ENCODE measurements at regions not wholly inside any gene's neighbourhood (a gene's known extent, or its start where the extent isn't known, plus 50 kb on each side); places are given as distances from the start of the nearest gene placed in this dataset.

- peaks cover 13 to 14% (median 13%) of the 10 kb centered on the region in 3 donors for H3K4me1 Mint-ChIP-seq
- H3K27me3 ChIP-seq (ENCODE audit: insufficient read depth, low read length, poor library complexity, severe bottlenecking): no peaks in the 10 kb centered on the region
- peaks cover 0 to 1% (median 0%) of the 10 kb centered on the region in 5 donors for H3K9me3 Mint-ChIP-seq
- peaks cover 1 to 10% of the 10 kb centered on the region in 2 donors for H3K27me3 Mint-ChIP-seq
- H3K27ac Mint-ChIP-seq: no peak overlapping the region
- H3K4me3 ChIP-seq (ENCODE audit: low read length): no peak overlapping the region
- no peaks in the 10 kb centered on the region for H3K36me3 ChIP-seq (ENCODE audit: insufficient read depth, low read length)
- peaks cover 6% of the 10 kb centered on the region for H3K4me1 ChIP-seq (ENCODE audit: insufficient read depth, low read length)
- DNase-seq: no peak
- H3K4me3 Mint-ChIP-seq: no peak overlapping the region
- no peaks in the 10 kb centered on the region for H3K36me3 Mint-ChIP-seq
- no peak overlapping the region for H3K27ac ChIP-seq (ENCODE audit: low read depth, low read length)
- ChIA-PET POLR2A (no interaction called here), CTCF (interaction anchor here (1.5 kb wide), 1 partner anchor 12 kb away, joined by 3 read pairs; no protein-coding TSS in a partner anchor)
- no peaks in the 10 kb centered on the region for H3K9me3 ChIP-seq (ENCODE audit: low read length)
Observed at GRCh38 chr17:69605571-69605970, 191.1 kb downstream of the MAP2K6 start.

GRCh38 chr17:69606142-69606800 lies 191.8 kb downstream of the MAP2K6 start:
- DNase-seq: no peak
- POLR2A ChIA-PET: no interaction called here
- H3K9me3 ChIP-seq (ENCODE audit: low read length): no peaks in the 10 kb centered on the region
- H3K4me1 Mint-ChIP-seq: peaks cover 13 to 14% (median 13%) of the 10 kb centered on the region in 3 donors
- H3K36me3 Mint-ChIP-seq: no peaks in the 10 kb centered on the region
- peaks cover 1 to 10% of the 10 kb centered on the region in 2 donors for H3K27me3 Mint-ChIP-seq
- H3K4me3 ChIP-seq (ENCODE audit: low read length): no peak overlapping the region
- H3K27ac ChIP-seq (ENCODE audit: low read depth, low read length): no peak overlapping the region
- H3K9me3 Mint-ChIP-seq: peaks cover 0 to 1% (median 0%) of the 10 kb centered on the region in 5 donors
- H3K27me3 ChIP-seq (ENCODE audit: insufficient read depth, low read length, poor library complexity, severe bottlenecking): no peaks in the 10 kb centered on the region
- CTCF ChIA-PET: interaction anchor here (1.5 kb wide), 1 partner anchor 12 kb away, joined by 3 read pairs; no protein-coding TSS in a partner anchor
- H3K36me3 ChIP-seq (ENCODE audit: insufficient read depth, low read length): no peaks in the 10 kb centered on the region
- no peak overlapping the region for H3K4me3 Mint-ChIP-seq
- H3K27ac Mint-ChIP-seq: no peak overlapping the region
- H3K4me1 ChIP-seq (ENCODE audit: insufficient read depth, low read length): peaks cover 6% of the 10 kb centered on the region

DNA sequence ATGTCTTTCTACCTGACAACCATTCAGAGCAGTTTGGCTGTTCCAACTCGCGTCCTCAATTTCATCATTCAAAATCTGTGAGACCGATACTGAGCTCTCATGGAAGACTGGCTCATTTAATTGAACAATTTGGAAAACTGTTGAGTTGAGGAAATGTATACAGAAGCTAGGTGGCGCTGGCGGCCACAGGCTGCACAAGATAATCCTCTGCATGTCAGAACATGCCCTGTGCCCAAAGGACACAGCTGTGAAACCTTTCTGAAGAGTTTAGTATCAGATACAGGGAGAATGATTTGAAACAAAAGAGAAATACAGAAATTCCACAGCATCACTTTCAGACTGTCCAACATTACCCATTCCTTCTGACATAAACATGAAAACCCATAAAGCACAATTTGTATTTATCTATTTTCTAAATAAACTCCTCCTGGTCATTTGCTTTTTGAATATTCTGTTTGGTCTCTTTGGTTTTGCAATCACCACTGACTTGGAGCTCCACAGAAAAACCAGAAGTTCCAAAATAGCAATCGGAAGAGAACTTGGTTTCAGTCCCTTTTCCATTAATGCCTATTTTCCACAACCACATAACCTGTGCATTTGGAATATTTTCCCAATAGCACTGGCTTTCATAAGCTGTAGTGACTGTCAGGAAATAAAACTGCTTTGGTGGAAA lies 192.8 kb downstream of the MAP2K6 start:
- Histone ChIP-seq H3K27me3 (ENCODE audit: insufficient read depth, low read length, poor library complexity, severe bottlenecking) (no peaks in the 10 kb centered on the region), H3K4me3 (ENCODE audit: low read length) (no peak overlapping the region), H3K9me3 (ENCODE audit: low read length) (no peaks in the 10 kb centered on the region), H3K27ac (ENCODE audit: low read depth, low read length) (no peak overlapping the region), H3K36me3 (ENCODE audit: insufficient read depth, low read length) (no peaks in the 10 kb centered on the region), H3K4me1 (ENCODE audit: insufficient read depth, low read length) (peaks cover 6% of the 10 kb centered on the region)
- CTCF ChIA-PET: interaction anchor here (1.5 kb wide), 2 partner anchors 13 to 25 kb away, joined by 3 read pairs; no protein-coding TSS in a partner anchor
- no peak for DNase-seq
- Mint-ChIP-seq H3K27ac (no peak overlapping the region), H3K4me1 (peaks cover 11 to 12% (median 11%) of the 10 kb centered on the region in 3 donors), H3K9me3 (peaks cover 0 to 1% (median 0%) of the 10 kb centered on the region in 5 donors), H3K4me3 (no peak overlapping the region), H3K27me3 (peaks cover 1 to 10% of the 10 kb centered on the region in 2 donors), H3K36me3 (no peaks in the 10 kb centered on the region)
- POLR2A ChIA-PET: no interaction called here

DNA sequence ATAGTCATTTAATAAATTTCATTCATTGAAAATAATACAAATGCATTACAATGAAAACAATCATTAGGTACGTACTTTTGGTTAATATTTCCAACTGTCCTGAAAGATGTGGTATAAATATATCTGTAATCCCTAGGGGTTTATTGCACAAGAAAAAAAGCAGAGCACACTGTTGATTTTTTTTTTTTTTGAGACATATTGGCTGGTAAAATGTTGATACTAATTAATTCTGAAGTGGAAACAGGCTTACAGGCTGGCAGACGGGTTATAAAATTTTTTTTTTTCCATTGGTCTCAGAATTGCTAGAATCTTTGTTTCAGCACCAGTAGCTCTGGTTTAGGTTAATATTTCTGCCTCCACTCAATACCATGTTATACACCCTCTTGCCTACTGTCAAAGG lies 193.6 kb downstream of the MAP2K6 start:
- ChIA-PET CTCF (interaction anchor here (1.5 kb wide), 1 partner anchor 25 kb away, joined by 3 read pairs; no protein-coding TSS in a partner anchor), POLR2A (no interaction called here)
- H3K9me3 ChIP-seq (ENCODE audit: low read length): no peaks in the 10 kb centered on the region
- Mint-ChIP-seq H3K4me1 (peaks cover 2 to 3% (median 3%) of the 10 kb centered on the region in 3 donors), H3K27ac (no peak overlapping the region), H3K27me3 (peaks cover 1 to 10% of the 10 kb centered on the region in 2 donors), H3K36me3 (no peaks in the 10 kb centered on the region), H3K9me3 (no peaks in the 10 kb centered on the region), H3K4me3 (no peak overlapping the region)
- no peak overlapping the region for H3K4me3 ChIP-seq (ENCODE audit: low read length)
- no peaks in the 10 kb centered on the region for H3K27me3 ChIP-seq (ENCODE audit: insufficient read depth, low read length, poor library complexity, severe bottlenecking)
- no peak for DNase-seq
- no peaks in the 10 kb centered on the region for H3K36me3 ChIP-seq (ENCODE audit: insufficient read depth, low read length)
- no peak overlapping the region for H3K27ac ChIP-seq (ENCODE audit: low read depth, low read length)
- no peaks in the 10 kb centered on the region for H3K4me1 ChIP-seq (ENCODE audit: insufficient read depth, low read length)

DNA sequence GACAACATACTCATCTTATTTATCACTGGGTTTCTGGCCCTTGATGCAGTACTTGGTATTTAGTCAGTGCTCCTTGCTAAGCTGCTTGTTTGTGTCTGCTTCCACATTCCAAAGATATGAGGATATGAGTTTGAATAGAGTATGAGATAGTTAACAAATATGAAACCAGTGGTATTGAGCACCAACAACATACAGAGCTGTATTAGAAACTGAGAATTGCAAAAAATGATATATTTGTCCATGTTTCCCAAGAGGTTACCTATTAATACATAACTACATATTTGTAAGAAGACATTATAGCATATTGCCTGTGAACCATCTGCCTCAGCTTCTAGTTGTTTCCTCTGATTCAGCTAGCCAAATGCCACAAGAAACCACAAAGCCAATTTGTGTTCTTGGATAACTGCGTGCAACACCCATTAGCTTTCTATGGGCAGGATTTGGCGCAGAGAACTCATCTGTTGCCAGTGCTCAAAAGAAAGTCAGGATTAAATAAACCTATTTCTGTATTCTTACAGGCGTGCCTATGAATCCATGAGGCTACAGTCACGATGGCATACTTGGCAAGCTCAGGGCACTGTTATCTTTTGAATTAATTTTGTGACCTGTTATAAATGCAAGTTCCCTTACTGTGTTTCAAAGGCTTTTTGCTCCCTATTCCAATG lies 194.4 kb downstream of the MAP2K6 start:
- DNase-seq: no peak
- no peaks in the 10 kb centered on the region for H3K4me1 ChIP-seq (ENCODE audit: insufficient read depth, low read length)
- Mint-ChIP-seq H3K4me1 (no peaks in the 10 kb centered on the region), H3K9me3 (no peaks in the 10 kb centered on the region), H3K27ac (no peak overlapping the region), H3K4me3 (no peak overlapping the region), H3K27me3 (peaks cover 1 to 10% of the 10 kb centered on the region in 2 donors), H3K36me3 (no peaks in the 10 kb centered on the region)
- H3K36me3 ChIP-seq (ENCODE audit: insufficient read depth, low read length): no peaks in the 10 kb centered on the region
- CTCF ChIA-PET: interaction anchor here (0.9 kb wide), 1 partner anchor 8 kb away, joined by 3 read pairs; no protein-coding TSS in a partner anchor
- no peak overlapping the region for H3K4me3 ChIP-seq (ENCODE audit: low read length)
- POLR2A ChIA-PET: no interaction called here
- H3K27ac ChIP-seq (ENCODE audit: low read depth, low read length): no peak overlapping the region
- no peaks in the 10 kb centered on the region for H3K27me3 ChIP-seq (ENCODE audit: insufficient read depth, low read length, poor library complexity, severe bottlenecking)
- H3K9me3 ChIP-seq (ENCODE audit: low read length): no peaks in the 10 kb centered on the region

GRCh38 chr17:69609473-69610305 lies 195.2 kb downstream of the MAP2K6 start:
- Mint-ChIP-seq H3K9me3 (no peaks in the 10 kb centered on the region), H3K36me3 (no peaks in the 10 kb centered on the region), H3K4me1 (no peaks in the 10 kb centered on the region), H3K27ac (no peak overlapping the region), H3K27me3 (peaks cover 1 to 10% of the 10 kb centered on the region in 2 donors), H3K4me3 (no peak overlapping the region)
- CTCF ChIA-PET: interaction anchor here (0.9 kb wide), 1 partner anchor 9 kb away, joined by 3 read pairs; no protein-coding TSS in a partner anchor
- POLR2A ChIA-PET: no interaction called here
- Histone ChIP-seq H3K27ac (ENCODE audit: low read depth, low read length) (no peak overlapping the region), H3K4me1 (ENCODE audit: insufficient read depth, low read length) (no peaks in the 10 kb centered on the region), H3K9me3 (ENCODE audit: low read length) (no peaks in the 10 kb centered on the region), H3K27me3 (ENCODE audit: insufficient read depth, low read length, poor library complexity, severe bottlenecking) (no peaks in the 10 kb centered on the region), H3K4me3 (ENCODE audit: low read length) (no peak overlapping the region), H3K36me3 (ENCODE audit: insufficient read depth, low read length) (no peaks in the 10 kb centered on the region)
- no peak for DNase-seq

DNA sequence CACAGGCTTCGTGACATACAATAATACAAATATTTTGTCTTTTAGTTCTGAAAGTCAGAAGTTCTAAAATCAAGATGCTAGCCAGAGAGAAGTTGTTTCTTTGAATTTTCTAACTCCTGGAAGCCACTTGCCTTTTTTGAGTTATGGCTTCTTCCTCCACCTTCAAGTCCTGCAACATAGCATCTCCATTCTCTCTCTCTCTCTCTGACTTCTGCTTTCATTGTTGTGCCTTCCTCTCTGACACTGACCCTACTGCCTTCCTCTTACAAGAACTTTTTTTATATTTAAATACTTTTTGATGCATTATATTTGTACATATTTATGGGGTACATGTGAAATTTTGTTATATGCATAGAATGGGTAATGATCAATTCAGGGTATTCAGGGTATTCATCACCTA lies 205.9 kb downstream of the MAP2K6 start:
- Histone ChIP-seq H3K27me3 (ENCODE audit: insufficient read depth, low read length, poor library complexity, severe bottlenecking) (no peaks in the 10 kb centered on the region), H3K9me3 (ENCODE audit: low read length) (no peaks in the 10 kb centered on the region), H3K36me3 (ENCODE audit: insufficient read depth, low read length) (no peaks in the 10 kb centered on the region), H3K4me1 (ENCODE audit: insufficient read depth, low read length) (no peaks in the 10 kb centered on the region), H3K27ac (ENCODE audit: low read depth, low read length) (no peak overlapping the region), H3K4me3 (ENCODE audit: low read length) (no peak overlapping the region)
- H3K4me1 Mint-ChIP-seq: peaks cover 0 to 3% (median 0%) of the 10 kb centered on the region in 3 donors
- H3K4me3 Mint-ChIP-seq: no peak overlapping the region
- no peak for DNase-seq
- H3K27ac Mint-ChIP-seq: no peak overlapping the region
- H3K27me3 Mint-ChIP-seq: peaks cover 8 to 25% of the 10 kb centered on the region in 2 donors
- peaks cover 0 to 4% (median 1%) of the 10 kb centered on the region in 3 donors for H3K36me3 Mint-ChIP-seq
- H3K9me3 Mint-ChIP-seq: peaks cover 0 to 6% (median 2%) of the 10 kb centered on the region in 5 donors
- ChIA-PET CTCF (no interaction called here), POLR2A (no interaction called here)
